Activated naive CD8-positive, alpha-beta T cell treated with anti-CD3 and anti-CD28 coated beads, Interleukin-2, amount 50 U/mL, for 24 hours (primary cell): ENCODE measurements at regions not wholly inside any gene's neighbourhood (a gene's known extent, or its start where the extent isn't known, plus 50 kb on each side); places are given as distances from the start of the nearest gene placed in this dataset.

Experiments
- ATAC-seq: fragments of 150-1000 bp; cut with Tn5 transposase; one replicate; pipeline ENCODE4 v1.10.0; 2021
- DNase-seq: peaks from one replicate; pipeline ENCODE4 v3.0.0; 2021
- H3K27ac Mint-ChIP-seq: one replicate; pipeline ENCODE4 v1.8.0; 2021; ENCODE audit warnings: mild to moderate bottlenecking, mixed read lengths
- H3K27me3 Mint-ChIP-seq: one replicate; pipeline ENCODE4 v1.8.0; 2021; ENCODE audit warnings: mixed read lengths
- H3K36me3 Mint-ChIP-seq: one replicate; pipeline ENCODE4 v1.8.0; 2021; ENCODE audit warnings: low read depth, mixed read lengths
- H3K4me1 Mint-ChIP-seq: one replicate; pipeline ENCODE4 v1.8.0; 2021; ENCODE audit warnings: mixed read lengths
- H3K4me3 Mint-ChIP-seq: one replicate; pipeline ENCODE4 v1.8.0; 2021; ENCODE audit warnings: mild to moderate bottlenecking, moderate library complexity, mixed read lengths
- H3K9me3 Mint-ChIP-seq: one replicate; pipeline ENCODE4 v1.8.0; 2021; ENCODE audit warnings: mixed read lengths

GRCh38 chr5:58240322-58240721 is 219.6 kb downstream of the PLK2 start:
- H3K4me1 Mint-ChIP-seq, result no peaks in the 10 kb centered on the region

DNA sequence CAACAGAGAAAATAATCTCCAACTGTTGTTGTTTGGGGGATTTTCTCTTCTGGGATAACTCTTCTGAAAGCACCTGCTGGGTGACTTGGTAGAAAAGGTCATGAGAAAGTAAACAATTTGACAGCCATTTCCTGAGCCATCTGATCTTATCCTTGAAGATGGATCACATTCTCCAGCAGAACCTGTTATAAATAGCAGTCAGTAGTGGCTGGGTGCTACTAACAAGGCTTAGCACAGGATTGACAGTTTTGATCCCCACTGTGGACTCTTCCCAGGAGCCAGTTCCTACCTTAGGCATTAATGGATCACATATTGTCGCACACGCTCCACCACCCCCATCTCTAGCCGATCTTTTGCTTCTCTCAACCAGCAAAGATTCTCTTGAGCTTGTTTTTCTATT is 220.2 kb downstream of the PLK2 start:
- ATAC-seq, result no peak
- Mint-ChIP-seq H3K9me3 (no peaks in the 10 kb centered on the region), H3K27me3 (peaks cover 2% of the 10 kb centered on the region), H3K4me1 (no peaks in the 10 kb centered on the region), H3K36me3 (no peaks in the 10 kb centered on the region), H3K27ac (no peak overlapping the region), H3K4me3 (no peak overlapping the region)
- DNase-seq, result no peak

More at GRCh38 chr5:58240322-58240721, 219.6 kb downstream of the PLK2 start:
- Mint-ChIP-seq H3K27ac (no peak overlapping the region), H3K4me3 (no peak overlapping the region), H3K27me3 (peaks cover 4% of the 10 kb centered on the region), H3K9me3 (no peaks in the 10 kb centered on the region), H3K36me3 (no peaks in the 10 kb centered on the region)
- no peak for DNase-seq
- no peak for ATAC-seq

DNA sequence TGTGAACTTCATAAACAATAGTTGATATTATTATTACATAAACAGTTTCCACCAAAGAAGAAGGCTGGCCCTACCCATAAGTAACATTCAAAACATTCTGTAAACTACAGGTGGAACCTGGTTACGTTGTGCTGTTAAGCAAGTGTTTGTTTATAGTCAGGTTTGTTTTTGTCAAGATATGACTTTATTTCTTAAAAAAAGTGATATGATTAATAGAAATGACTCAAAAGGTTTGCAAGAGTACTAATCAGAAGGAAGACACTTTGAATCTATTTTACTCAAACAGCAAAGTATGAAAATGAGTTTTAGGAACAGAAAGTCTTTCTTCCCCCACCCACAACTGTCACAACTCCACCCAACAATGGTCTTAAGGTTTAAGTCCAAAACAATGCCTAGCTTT is 220.8 kb downstream of the PLK2 start:
- Mint-ChIP-seq H3K27me3 (peaks cover 2% of the 10 kb centered on the region), H3K27ac (no peak overlapping the region), H3K4me1 (no peaks in the 10 kb centered on the region), H3K36me3 (no peaks in the 10 kb centered on the region), H3K9me3 (no peaks in the 10 kb centered on the region), H3K4me3 (no peak overlapping the region)
- ATAC-seq (no peak), DNase-seq (no peak)

GRCh38 chr5:58236498-58236897 is 223.4 kb downstream of the PLK2 start:
- H3K4me3 Mint-ChIP-seq, result no peak overlapping the region
- DNase-seq, result no peak

GRCh38 chr5:58235299-58235698 is 224.6 kb downstream of the PLK2 start:
- no peaks in the 10 kb centered on the region for H3K9me3 Mint-ChIP-seq
- H3K4me1 Mint-ChIP-seq, result no peaks in the 10 kb centered on the region
- no peak overlapping the region for H3K27ac Mint-ChIP-seq
- no peaks in the 10 kb centered on the region for H3K36me3 Mint-ChIP-seq
- ATAC-seq (no peak), DNase-seq (no peak)
- peaks cover 2% of the 10 kb centered on the region for H3K27me3 Mint-ChIP-seq
- no peak overlapping the region for H3K4me3 Mint-ChIP-seq

More at GRCh38 chr5:58236498-58236897, 223.4 kb downstream of the PLK2 start:
- Mint-ChIP-seq H3K4me1 (no peaks in the 10 kb centered on the region), H3K9me3 (no peaks in the 10 kb centered on the region), H3K36me3 (no peaks in the 10 kb centered on the region), H3K27ac (no peak overlapping the region), H3K27me3 (peaks cover 2% of the 10 kb centered on the region)
- ATAC-seq, result no peak

GRCh38 chr5:58232130-58232529 is 227.8 kb downstream of the PLK2 start:
- DNase-seq (no peak), ATAC-seq (no peak)
- Mint-ChIP-seq H3K36me3 (no peaks in the 10 kb centered on the region), H3K9me3 (no peaks in the 10 kb centered on the region), H3K4me1 (no peaks in the 10 kb centered on the region), H3K27me3 (no peaks in the 10 kb centered on the region), H3K27ac (no peak overlapping the region), H3K4me3 (no peak overlapping the region)

DNA sequence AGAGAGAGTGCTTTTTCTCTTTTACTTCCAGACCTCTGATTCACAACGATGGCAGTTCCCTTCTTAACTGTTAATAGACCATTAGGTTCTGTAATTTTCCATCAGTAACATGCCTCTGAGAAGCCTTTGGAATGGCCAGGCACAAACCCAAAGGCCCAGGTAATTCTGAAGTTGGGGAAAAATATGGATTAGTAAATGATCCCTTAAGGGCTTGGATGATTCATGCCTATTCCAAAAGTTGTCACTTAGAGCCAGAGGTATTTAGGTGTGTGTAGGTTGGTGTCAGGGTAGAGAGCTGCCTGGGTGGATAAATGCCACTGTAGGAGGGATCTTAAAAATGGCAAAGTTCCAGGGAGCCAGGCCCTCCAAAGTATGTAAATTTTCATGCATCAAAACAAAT is 228.8 kb downstream of the PLK2 start:
- H3K9me3 Mint-ChIP-seq, result no peaks in the 10 kb centered on the region
- H3K4me1 Mint-ChIP-seq, result no peaks in the 10 kb centered on the region

DNA sequence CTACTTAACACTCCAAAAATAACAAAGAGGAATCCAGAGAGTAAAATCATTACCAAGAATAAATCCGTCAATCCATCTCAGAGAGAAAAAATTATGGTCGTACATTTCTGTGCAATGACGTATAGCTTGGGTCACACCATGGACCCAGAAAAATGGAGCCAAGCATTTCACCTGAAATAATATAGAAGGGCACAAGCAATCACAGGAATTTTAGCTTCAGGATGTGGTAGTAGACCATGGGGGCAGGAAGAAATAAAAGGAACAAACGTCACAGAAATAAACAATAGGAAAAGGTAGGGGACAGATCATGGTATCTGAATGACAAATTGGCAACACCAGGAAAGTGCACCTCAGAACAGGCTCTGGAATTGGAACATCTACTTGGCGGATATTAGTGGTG is 231.0 kb downstream of the PLK2 start:
- Mint-ChIP-seq H3K9me3 (no peaks in the 10 kb centered on the region), H3K27me3 (no peaks in the 10 kb centered on the region), H3K36me3 (no peaks in the 10 kb centered on the region), H3K4me3 (no peak overlapping the region), H3K4me1 (no peaks in the 10 kb centered on the region), H3K27ac (no peak overlapping the region)
- no peak for ATAC-seq
- no peak for DNase-seq

More for the DNA sequence above, 228.8 kb downstream of the PLK2 start:
- DNase-seq (no peak), ATAC-seq (no peak)
- Mint-ChIP-seq H3K27ac (no peak overlapping the region), H3K4me3 (no peak overlapping the region), H3K36me3 (no peaks in the 10 kb centered on the region), H3K27me3 (no peaks in the 10 kb centered on the region)

DNA sequence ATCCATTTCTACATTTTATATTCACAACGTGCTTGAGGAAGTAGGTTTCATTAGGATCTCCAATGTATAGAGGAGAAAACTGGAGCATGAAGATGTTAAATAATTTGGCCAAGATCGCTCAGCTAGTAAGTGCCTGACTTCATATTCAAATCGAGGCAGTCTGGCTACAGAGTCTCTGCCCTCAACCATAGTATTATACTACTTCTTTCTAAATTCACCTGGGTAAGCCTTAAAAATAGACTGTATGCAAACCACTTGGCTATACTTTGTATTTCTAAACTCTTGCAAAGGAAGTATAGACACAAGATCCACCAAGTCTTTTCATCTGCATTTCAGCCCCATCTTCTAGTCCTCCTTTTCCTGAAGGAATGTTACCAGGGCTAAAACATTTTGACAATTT is 232.0 kb downstream of the PLK2 start:
- Mint-ChIP-seq H3K27ac (no peak overlapping the region), H3K4me3 (no peak overlapping the region), H3K9me3 (peaks cover 3% of the 10 kb centered on the region), H3K27me3 (no peaks in the 10 kb centered on the region), H3K4me1 (no peaks in the 10 kb centered on the region), H3K36me3 (no peaks in the 10 kb centered on the region)
- DNase-seq (no peak), ATAC-seq (no peak)

GRCh38 chr5:58224661-58225060 is 235.2 kb downstream of the PLK2 start:
- no peak for ATAC-seq
- no peak overlapping the region for H3K4me3 Mint-ChIP-seq
- peaks cover 3% of the 10 kb centered on the region for H3K9me3 Mint-ChIP-seq
- no peaks in the 10 kb centered on the region for H3K4me1 Mint-ChIP-seq
- H3K27me3 Mint-ChIP-seq, result no peaks in the 10 kb centered on the region
- DNase-seq, result no peak
- no peaks in the 10 kb centered on the region for H3K36me3 Mint-ChIP-seq
- H3K27ac Mint-ChIP-seq, result no peak overlapping the region

- no peak overlapping the region for H3K27ac Mint-ChIP-seq
- DNase-seq (no peak), ATAC-seq (no peak)
- H3K27me3 Mint-ChIP-seq, result no peaks in the 10 kb centered on the region
- H3K36me3 Mint-ChIP-seq, result no peaks in the 10 kb centered on the region
- H3K4me3 Mint-ChIP-seq, result no peak overlapping the region
- peaks cover 3% of the 10 kb centered on the region for H3K9me3 Mint-ChIP-seq
- H3K4me1 Mint-ChIP-seq, result no peaks in the 10 kb centered on the region
Observed at GRCh38 chr5:58224221-58224620, 235.7 kb downstream of the PLK2 start.

DNA sequence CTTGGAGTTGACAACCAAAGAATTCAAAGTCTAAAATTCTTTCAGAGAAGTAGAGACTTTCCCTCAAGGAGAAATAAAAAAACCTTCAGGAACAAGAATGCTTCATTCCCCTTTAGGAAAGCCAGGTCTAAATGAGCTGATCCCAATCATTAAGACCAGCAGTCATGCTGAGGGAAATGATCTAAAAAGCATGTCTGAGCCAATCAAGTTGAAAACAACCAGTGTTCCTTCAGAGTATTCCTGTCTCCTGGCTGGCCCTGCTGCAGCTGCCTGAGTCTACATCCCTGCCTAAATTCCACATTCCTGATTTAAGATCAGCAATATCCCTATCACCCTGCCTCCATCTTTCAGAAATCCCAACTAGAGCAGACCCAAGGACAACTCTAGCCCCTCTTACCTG is 244.5 kb downstream of the PLK2 start:
- no peak overlapping the region for H3K27ac Mint-ChIP-seq
- no peaks in the 10 kb centered on the region for H3K9me3 Mint-ChIP-seq
- DNase-seq, result no peak
- H3K27me3 Mint-ChIP-seq, result no peaks in the 10 kb centered on the region
- H3K4me1 Mint-ChIP-seq, result no peaks in the 10 kb centered on the region
- no peaks in the 10 kb centered on the region for H3K36me3 Mint-ChIP-seq
- H3K4me3 Mint-ChIP-seq, result no peak overlapping the region
- no peak for ATAC-seq

DNA sequence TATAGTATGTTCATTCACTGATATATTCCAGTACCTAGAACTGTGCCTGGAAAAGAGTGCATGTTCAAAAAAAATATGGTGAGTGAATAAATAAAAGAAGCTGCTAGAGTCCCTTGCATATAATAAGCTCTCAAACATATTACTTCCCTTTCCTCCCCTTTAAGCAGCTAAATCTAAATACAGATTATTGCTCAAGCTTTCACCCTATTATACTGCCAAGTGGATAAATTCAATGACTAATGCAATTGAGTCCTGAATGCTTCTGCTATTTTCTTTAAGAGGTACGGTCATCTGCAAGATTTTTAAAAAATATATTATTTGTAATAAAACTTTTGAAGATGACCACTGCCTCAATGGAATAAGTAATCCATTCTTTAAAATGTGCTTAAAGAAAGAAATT is 248.4 kb downstream of the PLK2 start:
- no peak for DNase-seq
- Mint-ChIP-seq H3K4me1 (no peaks in the 10 kb centered on the region), H3K27me3 (no peaks in the 10 kb centered on the region), H3K27ac (no peak overlapping the region), H3K36me3 (no peaks in the 10 kb centered on the region), H3K9me3 (no peaks in the 10 kb centered on the region), H3K4me3 (no peak overlapping the region)
- no peak for ATAC-seq

- H3K9me3 Mint-ChIP-seq, result no peaks in the 10 kb centered on the region
- no peak for ATAC-seq
- no peak for DNase-seq
- H3K4me3 Mint-ChIP-seq, result no peak overlapping the region
- no peaks in the 10 kb centered on the region for H3K4me1 Mint-ChIP-seq
- H3K27me3 Mint-ChIP-seq, result no peaks in the 10 kb centered on the region
- no peaks in the 10 kb centered on the region for H3K36me3 Mint-ChIP-seq
- no peak overlapping the region for H3K27ac Mint-ChIP-seq
Observed at GRCh38 chr5:58208674-58209073, 251.2 kb downstream of the PLK2 start.

DNA sequence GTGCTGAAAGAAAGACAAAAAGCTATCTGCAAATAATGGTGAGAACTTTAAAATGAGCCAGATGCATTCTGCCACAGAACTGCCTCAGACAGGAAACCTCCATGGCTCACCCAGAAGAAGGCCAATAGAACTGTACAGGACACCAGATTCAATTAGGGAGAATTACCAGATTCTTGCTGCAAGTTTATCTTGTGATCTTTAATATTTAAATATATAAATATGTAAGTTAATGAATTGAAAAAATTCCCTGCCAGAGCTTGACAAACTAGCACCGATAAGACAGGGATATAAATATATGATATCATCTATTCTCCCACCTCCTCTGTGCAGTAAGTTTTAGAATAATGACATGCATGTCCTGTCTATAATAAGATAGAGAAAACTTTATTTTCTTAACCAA is 252.8 kb downstream of the PLK2 start:
- Mint-ChIP-seq H3K36me3 (no peaks in the 10 kb centered on the region), H3K4me3 (no peak overlapping the region), H3K4me1 (no peaks in the 10 kb centered on the region), H3K27ac (no peak overlapping the region), H3K9me3 (no peaks in the 10 kb centered on the region), H3K27me3 (no peaks in the 10 kb centered on the region)
- DNase-seq (no peak), ATAC-seq (no peak)

DNA sequence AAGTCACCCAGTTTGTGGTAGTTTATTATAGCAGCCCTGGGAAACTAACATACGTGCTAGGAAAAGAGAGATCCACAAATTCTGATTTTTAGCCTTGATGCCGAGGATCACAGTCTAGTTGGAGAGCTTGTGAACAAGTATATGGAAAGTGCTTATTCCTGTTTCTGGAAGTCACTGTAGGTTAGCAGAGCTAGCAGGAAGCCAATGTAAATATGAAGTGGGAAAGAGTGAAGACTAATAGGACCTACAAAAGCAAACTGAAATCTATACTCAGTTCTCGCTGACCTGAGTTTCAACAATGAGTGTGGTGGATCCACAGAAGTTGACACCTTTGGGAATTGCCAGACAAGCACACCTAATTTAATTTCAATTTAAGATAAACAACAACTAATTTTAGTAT is 254.9 kb downstream of the PLK2 start:
- ATAC-seq, result no peak
- no peak for DNase-seq
- Mint-ChIP-seq H3K4me3 (no peak overlapping the region), H3K4me1 (no peaks in the 10 kb centered on the region), H3K36me3 (no peaks in the 10 kb centered on the region), H3K27ac (no peak overlapping the region), H3K9me3 (no peaks in the 10 kb centered on the region), H3K27me3 (no peaks in the 10 kb centered on the region)
